Adipose tissue (tissue), 3 donors: ENCODE measurements at regions not wholly inside any gene's neighbourhood (a gene's known extent, or its start where the extent isn't known, plus 50 kb on each side); places are given as distances from the start of the nearest gene placed in this dataset.

Experiments used
- H3K27ac ChIP-seq: one replicate; pipeline ENCODE4 v1.5.1; 2013; ENCODE audit warnings: low read depth, low read length
- WGBS, 3 donors: extraction: QIAGEN DNeasy Blood & Tissue Kit; methylation state at CpG; one replicate each; pipeline ENCODE4 v1.1.7; 2013; 5-methylcytosine and 5-hydroxymethylcytosine counted together
- donor health status: healthy with polysubstance abuse.
- donor health status: Bipolar disorder and iron deficiency.
- donor health status: healthy.

- no peak overlapping the region for H3K27ac ChIP-seq
- WGBS, 3 donors = 25 to 53% (median 39%) methylated on average over 6 of the region's 6 CpGs
Observed at GRCh38 chr2:45171136-45171501, 161.9 kb upstream of the SIX2 start.

GRCh38 chr2:45170191-45171135 is 161.2 kb upstream of the SIX2 start:
- peak overlapping the region; percentile 44 for H3K27ac ChIP-seq
- 22 to 46% (median 31%) methylated on average over 55 to 56 of the region's 56 CpGs for WGBS, 3 donors

GRCh38 chr2:45169339-45170190 is 160.3 kb upstream of the SIX2 start:
- WGBS, 3 donors = 1 to 2% (median 1%) methylated on average over 77 to 95 of the region's 95 CpGs
- peak overlapping the region; percentile 84 for H3K27ac ChIP-seq

- H3K27ac ChIP-seq = peak overlapping the region; percentile 84
- WGBS, 3 donors = 1 to 2% (median 1%) methylated on average over 47 to 70 of the region's 70 CpGs
Observed at GRCh38 chr2:45168711-45169338, 159.6 kb upstream of the SIX2 start.

GRCh38 chr2:45167920-45168629 is 158.8 kb upstream of the SIX2 start:
- H3K27ac ChIP-seq = no peak overlapping the region
- 40 to 43% (median 41%) methylated on average over 10 of the region's 10 CpGs for WGBS, 3 donors

- 78 to 90% (median 86%) methylated on average over 4 of the region's 4 CpGs for WGBS, 3 donors
- H3K27ac ChIP-seq = no peak overlapping the region
Observed at GRCh38 chr2:45166229-45166890, 157.1 kb upstream of the SIX2 start.

GRCh38 chr2:45162711-45163110 is 153.5 kb upstream of the SIX2 start:
- WGBS, 3 donors = 57 to 73% (median 63%) methylated on average over 1 of the region's 1 CpG

GRCh38 chr2:45156605-45157004 is 147.4 kb upstream of the SIX2 start:
- WGBS, 3 donors = 67 to 77% (median 75%) methylated on average over 4 of the region's 4 CpGs
- no peak overlapping the region for H3K27ac ChIP-seq

More at GRCh38 chr2:45162711-45163110, 153.5 kb upstream of the SIX2 start:
- H3K27ac ChIP-seq = no peak overlapping the region

- no peak overlapping the region for H3K27ac ChIP-seq
- 75 to 79% (median 79%) methylated on average over 4 of the region's 4 CpGs for WGBS, 3 donors
Observed at GRCh38 chr2:45154606-45155155, 145.4 kb upstream of the SIX2 start.

GRCh38 chr2:45154144-45154543 is 144.9 kb upstream of the SIX2 start:
- 67 to 76% (median 68%) methylated on average over 1 of the region's 1 CpG for WGBS, 3 donors

GRCh38 chr2:45153121-45153520 is 143.9 kb upstream of the SIX2 start:
- WGBS, 3 donors = 90 to 94% (median 91%) methylated on average over 10 of the region's 10 CpGs
- no peak overlapping the region for H3K27ac ChIP-seq

More at GRCh38 chr2:45154144-45154543, 144.9 kb upstream of the SIX2 start:
- H3K27ac ChIP-seq = no peak overlapping the region

- 81 to 90% (median 86%) methylated on average over 9 of the region's 9 CpGs for WGBS, 3 donors
- no peak overlapping the region for H3K27ac ChIP-seq
Observed at GRCh38 chr2:45152691-45153090, 143.4 kb upstream of the SIX2 start.

- H3K27ac ChIP-seq = no peak overlapping the region
- 73 to 76% (median 75%) methylated on average over 14 of the region's 14 CpGs for WGBS, 3 donors
Observed at GRCh38 chr2:45145073-45145899, 136.0 kb upstream of the SIX2 start.

- no peak overlapping the region for H3K27ac ChIP-seq
- 89 to 91% (median 90%) methylated on average over 5 of the region's 5 CpGs for WGBS, 3 donors
Observed at GRCh38 chr2:45141883-45142866, 132.9 kb upstream of the SIX2 start.

GRCh38 chr2:45140675-45141074 is 131.4 kb upstream of the SIX2 start:
- no peak overlapping the region for H3K27ac ChIP-seq
- WGBS, 3 donors = 91 to 97% (median 94%) methylated on average over 3 of the region's 3 CpGs
